NCI-H2196 treated with DMSO at 0.1 percent for 48 hours (cell line): ENCODE measurements at regions not wholly inside any gene's neighbourhood (a gene's known extent, or its start where the extent isn't known, plus 50 kb on each side); places are given as distances from the start of the nearest gene placed in this dataset.
"Not testable (repeated sequence)": the region's sequence is repeated elsewhere in the genome, so short reads cannot be mapped to it uniquely, and the experiment has no call there.

Source experiments
- DNase-seq: peaks from one replicate; lab custom pipeline; 2025; ENCODE audit not compliant: unreplicated experiment; lab: John Stamatoyannopoulos, UW

GRCh38 chr12:116327992-116328391 lies 50.5 kb upstream of the MED13L start:
- not testable (repeated sequence) for DNase-seq

- no peak for DNase-seq
Observed at GRCh38 chr12:116331876-116332275, 54.4 kb upstream of the MED13L start.

- DNase-seq: peak; percentile 29
Observed at GRCh38 chr12:116332705-116333380, 55.4 kb upstream of the MED13L start.

- no peak for DNase-seq
Observed at GRCh38 chr12:116333402-116333801, 55.9 kb upstream of the MED13L start.

GRCh38 chr12:116336542-116337065 lies 59.1 kb upstream of the MED13L start:
- no peak for DNase-seq

- DNase-seq: no peak
Observed at GRCh38 chr12:116337312-116337711, 59.8 kb upstream of the MED13L start.

- no peak for DNase-seq
Observed at GRCh38 chr12:116338064-116338846, 60.8 kb upstream of the MED13L start.

- DNase-seq: no peak
Observed at GRCh38 chr12:116339062-116339461, 61.6 kb upstream of the MED13L start.

GRCh38 chr12:116339800-116340371 lies 62.4 kb upstream of the MED13L start:
- DNase-seq: no peak

- no peak for DNase-seq
Observed at GRCh38 chr12:116343331-116343884, 65.9 kb upstream of the MED13L start.

GRCh38 chr12:116346222-116346621 lies 68.7 kb upstream of the MED13L start:
- DNase-seq: no peak

GRCh38 chr12:116346741-116347140 lies 69.2 kb upstream of the MED13L start:
- DNase-seq: no peak

- no peak for DNase-seq
Observed at GRCh38 chr12:116347265-116347664, 69.8 kb upstream of the MED13L start.

- DNase-seq: no peak
Observed at GRCh38 chr12:116352315-116352835, 74.9 kb upstream of the MED13L start.

GRCh38 chr12:116353958-116354357 lies 76.5 kb upstream of the MED13L start:
- no peak for DNase-seq

GRCh38 chr12:116354534-116354933 lies 77.0 kb upstream of the MED13L start:
- DNase-seq: no peak

- no peak for DNase-seq
Observed at GRCh38 chr12:116354950-116355783, 77.7 kb upstream of the MED13L start.

GRCh38 chr12:116358536-116358892 lies 81.0 kb upstream of the MED13L start:
- DNase-seq: no peak

- peak; percentile 80 for DNase-seq
Observed at GRCh38 chr12:116358893-116359761, 81.6 kb upstream of the MED13L start.
